ENCODE measurements at regions not wholly inside any gene's neighbourhood (a gene's known extent, or its start where the extent isn't known, plus 50 kb on each side); places are given as distances from the start of the nearest gene placed in this dataset.

DNA sequence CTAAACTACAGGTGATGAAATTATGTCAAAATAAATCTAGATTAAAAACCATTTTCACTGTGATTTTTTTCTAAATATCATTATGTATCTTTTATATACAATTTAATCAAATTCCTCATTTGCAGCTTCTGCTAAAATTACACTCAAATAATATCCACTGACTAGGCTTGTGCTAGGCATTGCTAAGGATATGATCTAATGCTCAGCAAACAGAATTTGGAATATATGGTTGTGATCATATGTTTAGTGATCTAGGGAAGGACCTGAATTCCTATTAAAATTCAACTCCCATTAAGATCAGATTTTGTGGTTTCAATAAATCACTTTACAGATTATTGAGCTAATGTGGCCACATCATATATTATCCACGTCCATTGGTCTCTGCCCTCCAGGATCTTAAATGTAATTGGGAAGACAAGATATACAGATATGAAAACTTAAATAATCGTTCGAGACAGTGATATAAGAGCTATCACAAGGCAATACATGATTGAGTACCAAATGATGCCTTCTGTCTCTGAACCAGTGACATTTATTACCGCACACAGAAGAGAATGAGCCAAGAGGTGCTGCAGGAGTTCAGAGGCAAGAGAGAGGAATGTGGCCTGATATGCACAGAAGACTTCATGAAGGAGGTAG is 206.0 kb upstream of the RPS6KA3 start:
- no peak for TF ChIP-seq CTCF (IDR thresholded peaks at IDR 0.05; ENCODE audit: low read length, missing control alignments)
- no peak overlapping the region for H3K4me3 ChIP-seq (replicated peaks; ENCODE audit: low read depth, low read length)
- DNase-seq (ENCODE audit: low read depth) = no peak

DNA sequence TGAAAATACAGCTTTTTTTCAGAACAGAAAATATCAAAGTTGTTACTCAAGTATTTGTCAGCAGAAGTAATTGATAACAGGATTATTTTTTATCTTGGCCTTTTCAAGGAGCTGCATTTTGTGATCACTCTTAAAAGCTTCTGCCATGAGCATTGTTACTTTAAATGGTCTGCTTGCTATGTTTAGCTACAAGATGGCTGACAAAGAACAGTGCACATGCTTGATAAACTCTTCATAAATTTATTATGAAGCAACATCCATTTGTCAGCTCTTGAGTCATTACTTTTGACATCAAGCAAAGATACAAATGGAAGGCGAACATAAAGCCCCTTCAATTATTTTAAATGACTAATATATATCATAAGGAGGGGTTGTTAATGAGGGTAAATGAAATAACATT is 205.4 kb upstream of the RPS6KA3 start:
- TF ChIP-seq CTCF (IDR thresholded peaks at IDR 0.05; ENCODE audit: low read length, missing control alignments) = no peak
- no peak for DNase-seq (ENCODE audit: low read depth)
- no peak overlapping the region for H3K4me3 ChIP-seq (replicated peaks; ENCODE audit: low read depth, low read length)

DNA sequence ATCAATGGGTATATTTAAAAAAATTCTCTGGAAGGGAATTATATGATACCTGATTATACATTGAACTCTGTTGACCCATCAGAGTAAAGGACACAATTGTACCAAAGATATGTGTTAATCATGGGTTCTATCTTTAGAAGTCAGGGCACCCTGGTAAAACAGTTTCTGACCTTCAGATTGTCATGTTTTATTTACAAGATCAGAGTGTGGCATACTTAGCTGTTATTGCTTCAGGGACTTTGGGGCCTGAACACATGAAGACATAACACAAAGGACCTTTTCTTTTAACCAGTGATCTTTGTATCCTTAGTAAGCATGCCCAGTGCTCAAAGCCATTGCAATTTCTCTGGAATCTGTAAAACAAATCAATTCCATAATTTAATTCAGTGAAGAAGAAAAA is 204.8 kb upstream of the RPS6KA3 start:
- no peak for TF ChIP-seq CTCF (IDR thresholded peaks at IDR 0.05; ENCODE audit: low read length, missing control alignments)
- DNase-seq (ENCODE audit: low read depth) = no peak
- no peak overlapping the region for H3K4me3 ChIP-seq (replicated peaks; ENCODE audit: low read depth, low read length)

DNA sequence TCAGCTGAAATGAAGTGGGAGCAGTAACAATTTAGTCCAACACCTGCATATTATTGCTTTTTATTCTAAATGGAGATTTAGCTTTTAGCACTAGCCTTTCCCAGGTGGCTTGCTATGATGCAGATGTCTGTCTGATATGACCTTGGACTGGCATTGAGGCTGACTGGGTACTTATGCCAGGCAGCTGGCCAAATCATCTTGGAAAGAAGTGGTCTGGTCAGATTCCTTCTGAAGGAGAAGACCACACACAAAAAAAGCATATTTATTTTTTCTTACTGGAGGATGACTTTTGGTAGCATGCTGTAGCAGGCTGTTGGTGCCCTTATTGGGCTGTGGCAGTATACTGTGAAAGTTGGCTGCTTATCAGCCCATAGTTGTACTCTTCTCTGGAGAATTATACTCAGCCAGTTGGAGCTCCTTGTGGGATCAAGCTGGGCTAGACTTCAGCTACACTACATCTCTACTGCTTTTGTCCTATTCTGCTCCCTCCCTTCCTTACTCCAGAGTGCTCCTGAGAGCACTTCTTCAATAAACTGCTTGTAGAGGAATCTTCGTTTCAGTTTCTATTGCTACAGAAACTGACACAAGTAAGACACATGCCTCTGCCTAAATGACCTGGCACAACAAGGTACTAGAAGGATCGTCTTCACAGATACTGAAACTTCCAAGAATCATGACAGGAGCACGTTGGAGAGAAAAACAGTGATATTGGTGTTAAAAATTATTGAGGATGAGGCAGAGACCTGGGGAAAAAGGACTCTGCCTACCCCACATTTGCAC is 196.8 kb upstream of the RPS6KA3 start:
- no peak for DNase-seq (ENCODE audit: low read depth)
- H3K4me3 ChIP-seq (replicated peaks; ENCODE audit: low read depth, low read length) = no peak overlapping the region
- TF ChIP-seq CTCF (IDR thresholded peaks at IDR 0.05; ENCODE audit: low read length, missing control alignments) = no peak

DNA sequence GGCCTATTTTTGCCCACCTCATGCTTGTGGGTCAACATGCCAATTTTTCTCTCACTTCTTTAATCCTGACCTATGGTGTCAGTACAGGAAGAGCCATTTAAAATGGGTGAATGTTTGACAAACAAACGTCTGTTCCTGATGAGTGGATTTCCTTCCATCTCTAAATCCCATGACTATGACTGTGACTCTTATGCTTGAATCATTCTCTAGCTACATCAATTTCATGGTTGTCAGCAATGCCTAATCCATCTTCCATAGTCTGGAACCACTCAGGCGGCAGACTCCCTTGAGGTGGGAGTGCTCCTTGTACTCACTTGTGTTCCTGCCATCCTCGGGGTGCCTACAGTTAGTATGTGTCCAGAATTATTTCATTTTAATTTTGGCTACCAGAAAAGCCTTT is 194.9 kb upstream of the RPS6KA3 start:
- DNase-seq (ENCODE audit: low read depth) = peak; percentile 3
- TF ChIP-seq CTCF (IDR thresholded peaks at IDR 0.05; ENCODE audit: low read length, missing control alignments) = no peak

GRCh38 chrX:20461002-20461401 is 194.3 kb upstream of the RPS6KA3 start:
- DNase-seq (ENCODE audit: low read depth) = no peak
- no peak overlapping the region for H3K4me3 ChIP-seq (replicated peaks; ENCODE audit: low read depth, low read length)
- no peak for TF ChIP-seq CTCF (IDR thresholded peaks at IDR 0.05; ENCODE audit: low read length, missing control alignments)

More for the DNA sequence above, 194.9 kb upstream of the RPS6KA3 start:
- no peak overlapping the region for H3K4me3 ChIP-seq (replicated peaks; ENCODE audit: low read depth, low read length)
